GM18502 (cell line): ENCODE measurements at regions not wholly inside any gene's neighbourhood (a gene's known extent, or its start where the extent isn't known, plus 50 kb on each side); places are given as distances from the start of the nearest gene placed in this dataset.

Experiments used
- ATAC-seq: cut with Tn5 transposase; IDR thresholded peaks from one replicate; pipeline ENCODE4 v1.9.1; 2021; ENCODE audit warnings: mild to moderate bottlenecking; ENCODE audit not compliant: unreplicated experiment, poor library complexity

GRCh38 chr2:49224426-49225010 lies 70.2 kb upstream of the FSHR start:
- ATAC-seq = no peak

- ATAC-seq = no peak
Measured at GRCh38 chr2:49222975-49223528, 68.7 kb upstream of the FSHR start.

- ATAC-seq = no peak
Measured at GRCh38 chr2:49219741-49220140, 65.4 kb upstream of the FSHR start.

GRCh38 chr2:49210191-49210590 lies 55.9 kb upstream of the FSHR start:
- ATAC-seq = no peak

- ATAC-seq = no peak
Measured at GRCh38 chr2:49207204-49207603, 52.9 kb upstream of the FSHR start.
